Hepatocyte (in vitro differentiated cells): ENCODE measurements at regions not wholly inside any gene's neighbourhood (a gene's known extent, or its start where the extent isn't known, plus 50 kb on each side); places are given as distances from the start of the nearest gene placed in this dataset.

Experiments used
- EZH2 ChIP-seq: fragments of 200-600 bp; sonication (generic); IDR thresholded peaks from 2 replicates; pipeline ENCODE4 v1.6.1; 2016; ENCODE audit warnings: antibody characterized with exemption, mild to moderate bottlenecking, borderline replicate concordance
- TF ChIP-seq, protein P1 (sequence below): fragments of 200-600 bp; sonication (generic); IDR thresholded peaks from 2 replicates; pipeline ENCODE4 v1.5.1; 2016; ENCODE audit warnings: antibody characterized with exemption, mild to moderate bottlenecking; ENCODE audit not compliant: poor library complexity

DNA sequence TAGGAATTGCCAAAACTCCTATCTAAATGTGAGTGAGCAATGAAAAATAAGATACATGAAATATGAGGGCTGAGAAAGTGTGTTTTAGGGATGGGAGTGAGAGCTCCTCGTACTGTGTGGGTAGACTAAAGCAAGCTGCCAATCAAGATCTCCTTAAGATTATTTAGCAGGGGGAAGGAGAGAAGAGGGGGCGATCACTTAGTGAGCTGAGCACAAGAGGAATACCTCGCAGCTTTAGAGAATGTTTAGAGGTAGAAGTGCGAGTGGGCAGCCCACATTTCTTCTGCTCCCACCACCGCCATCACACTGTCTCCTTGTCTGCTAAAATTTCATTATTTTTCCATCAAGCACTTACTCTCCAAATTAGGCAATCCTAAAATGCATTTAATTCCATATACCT lies 312.6 kb downstream of the ALDH8A1 start:
- no peak for TF ChIP-seq EZH2
- TF ChIP-seq, protein P1, sequence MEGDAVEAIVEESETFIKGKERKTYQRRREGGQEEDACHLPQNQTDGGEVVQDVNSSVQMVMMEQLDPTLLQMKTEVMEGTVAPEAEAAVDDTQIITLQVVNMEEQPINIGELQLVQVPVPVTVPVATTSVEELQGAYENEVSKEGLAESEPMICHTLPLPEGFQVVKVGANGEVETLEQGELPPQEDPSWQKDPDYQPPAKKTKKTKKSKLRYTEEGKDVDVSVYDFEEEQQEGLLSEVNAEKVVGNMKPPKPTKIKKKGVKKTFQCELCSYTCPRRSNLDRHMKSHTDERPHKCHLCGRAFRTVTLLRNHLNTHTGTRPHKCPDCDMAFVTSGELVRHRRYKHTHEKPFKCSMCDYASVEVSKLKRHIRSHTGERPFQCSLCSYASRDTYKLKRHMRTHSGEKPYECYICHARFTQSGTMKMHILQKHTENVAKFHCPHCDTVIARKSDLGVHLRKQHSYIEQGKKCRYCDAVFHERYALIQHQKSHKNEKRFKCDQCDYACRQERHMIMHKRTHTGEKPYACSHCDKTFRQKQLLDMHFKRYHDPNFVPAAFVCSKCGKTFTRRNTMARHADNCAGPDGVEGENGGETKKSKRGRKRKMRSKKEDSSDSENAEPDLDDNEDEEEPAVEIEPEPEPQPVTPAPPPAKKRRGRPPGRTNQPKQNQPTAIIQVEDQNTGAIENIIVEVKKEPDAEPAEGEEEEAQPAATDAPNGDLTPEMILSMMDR: no peak
